Panc1 (cell line): ENCODE measurements at regions not wholly inside any gene's neighbourhood (a gene's known extent, or its start where the extent isn't known, plus 50 kb on each side); places are given as distances from the start of the nearest gene placed in this dataset.
"Not testable (repeated sequence)": the region's sequence is repeated elsewhere in the genome, so short reads cannot be mapped to it uniquely, and the experiment has no call there.

Experiments used
- ATAC-seq: fragments of 200-7000 bp; cut with Tn5 transposase; 2 replicates; pipeline ENCODE4 v1.9.1; 2020; ENCODE audit warnings: mild to moderate bottlenecking, moderate library complexity
- BruUV-seq: library from RNA; stranded (reverse); fragments of 400-500 nt; replicated peaks from 2 replicates; lab custom pipeline; 2021; lab: Mats Ljungman, UMichigan
- CTCF ChIA-PET: fragments of 300-600 bp; sonication (Branson Sonifier 250); formaldehyde crosslinking; loops from one replicate; lab custom pipeline; 2022; ENCODE audit warnings: antibody characterized with exemption; lab: Charles Lee
- POLR2A ChIA-PET: fragments of 300-600 bp; sonication (Branson Sonifier 250); formaldehyde crosslinking; loops from one replicate; lab custom pipeline; 2022; ENCODE audit warnings: antibody characterized with exemption; lab: Charles Lee
- DNase-seq: peaks from one replicate; pipeline ENCODE4 v3.0.0-alpha.2; 2010; ENCODE audit warnings: low read depth, low spot score
- H3K27ac ChIP-seq: 2 replicates; pipeline ENCODE4 v1.5.1; 2011; ENCODE audit warnings: mild to moderate bottlenecking, low read length, inconsistent platforms
- H3K27me3 ChIP-seq: fragments of 200-500 bp; sonication (Bioruptor generic); 2 replicates; pipeline ENCODE4 v1.6.0; 2014; ENCODE audit warnings: low read length, inconsistent platforms; ENCODE audit not compliant: control insufficient read depth, insufficient read depth
- H3K36me3 ChIP-seq: fragments of 200-500 bp; sonication (Bioruptor generic); 2 replicates; pipeline ENCODE4 v1.5.1; 2014; ENCODE audit warnings: inconsistent platforms, mild to moderate bottlenecking, low read length, moderate library complexity; ENCODE audit not compliant: control insufficient read depth, insufficient read depth
- H3K4me1 ChIP-seq: 2 replicates; pipeline ENCODE4 v1.5.1; 2011; ENCODE audit warnings: inconsistent platforms, mild to moderate bottlenecking, low read length, moderate library complexity; ENCODE audit not compliant: control insufficient read depth, insufficient read depth
- H3K4me3 ChIP-seq, 2 experiments: 2 replicates each; pipeline ENCODE4 v1.5.1; 2011 to 2012; ENCODE audit warnings: low read depth in 2 of 2, low read length in 2 of 2, mild to moderate bottlenecking in 2 of 2, inconsistent platforms in 1 of 2, moderate library complexity in 1 of 2
- H3K9me3 ChIP-seq: fragments of 200-500 bp; sonication (Bioruptor generic); 2 replicates; pipeline ENCODE4 v1.5.1; 2014; ENCODE audit warnings: low read depth, mild to moderate bottlenecking, inconsistent platforms, low read length, moderate library complexity; ENCODE audit not compliant: control insufficient read depth, insufficient read depth
- POLR2AphosphoS5 ChIP-seq: IDR thresholded peaks from 2 replicates; pipeline ENCODE4 v1.6.1; 2012; ENCODE audit warnings: mild to moderate bottlenecking, low read depth, low read length, moderate library complexity
- SIN3A ChIP-seq: IDR thresholded peaks from 2 replicates; pipeline ENCODE4 v1.6.1; 2012; ENCODE audit warnings: low read depth, mild to moderate bottlenecking, low read length, moderate library complexity, borderline replicate concordance; ENCODE audit not compliant: insufficient read depth
- TCF7L2 ChIP-seq: IDR thresholded peaks from 2 replicates; pipeline ENCODE4 v1.6.1; 2011; ENCODE audit warnings: mild to moderate bottlenecking, low read depth, low read length, inconsistent platforms
- in situ Hi-C: cut with HindIII; loops from 2 replicates; pipeline ENCODE4 v1.10.0; 2016; ENCODE audit warnings: low sequenced_read_pairs, low pct_unique_long_range_greater_than_20kb
- intact Hi-C: fragments of 100-400 bp; cut with micrococcal nuclease; formaldehyde crosslinking; loops from one replicate; pipeline ENCODE4 v1.10.0; 2022; ENCODE audit not compliant: unreplicated experiment
- TF ChIP-seq, protein P1 (sequence below): fragments of 450-650 bp; IDR thresholded peaks from 2 replicates; pipeline ENCODE4 v1.5.1; 2017; ENCODE audit warnings: mild to moderate bottlenecking
- TF ChIP-seq, protein P2 (sequence below), 2 experiments: IDR thresholded peaks; 2 replicates each; pipeline ENCODE4 v1.6.1; 2011 to 2012; ENCODE audit warnings: low read depth in 2 of 2, control low read depth in 1 of 2, low read length in 1 of 2, mild to moderate bottlenecking in 1 of 2, moderate library complexity in 1 of 2; ENCODE audit not compliant: insufficient read depth in 1 of 2

DNA sequence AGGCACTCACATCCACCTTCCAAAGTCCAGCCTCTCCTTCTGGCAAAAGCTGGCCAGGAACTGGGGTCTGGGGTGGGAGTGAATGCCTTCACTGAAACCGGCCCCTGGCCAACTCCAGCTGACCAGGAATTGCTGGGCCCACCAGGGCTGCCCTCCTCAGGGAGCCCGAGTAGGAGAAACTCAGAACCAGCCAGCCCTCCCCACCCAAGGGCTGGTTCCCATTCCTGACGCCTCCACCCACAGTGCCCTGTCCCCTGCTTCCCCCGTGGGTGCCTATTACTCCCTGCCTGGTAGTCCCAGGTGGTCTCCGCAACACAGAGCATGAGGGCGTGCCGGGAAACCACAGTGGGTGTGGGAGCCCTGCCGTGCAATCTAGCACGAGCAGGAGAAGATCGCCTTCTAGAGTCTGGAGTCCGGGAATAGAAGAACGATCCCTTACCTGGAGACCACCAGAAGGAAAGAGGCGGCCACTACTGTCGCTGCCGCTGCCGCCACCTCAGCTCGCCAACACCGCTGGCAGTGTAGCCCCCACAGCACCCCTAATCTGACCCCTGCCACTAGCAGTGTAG, 178.8 kb downstream of the POTEB3 start:
- ChIA-PET CTCF (no interaction called here), POLR2A (no interaction called here)
- in situ Hi-C loops, result no loop called here
- TF ChIP-seq, protein P1, sequence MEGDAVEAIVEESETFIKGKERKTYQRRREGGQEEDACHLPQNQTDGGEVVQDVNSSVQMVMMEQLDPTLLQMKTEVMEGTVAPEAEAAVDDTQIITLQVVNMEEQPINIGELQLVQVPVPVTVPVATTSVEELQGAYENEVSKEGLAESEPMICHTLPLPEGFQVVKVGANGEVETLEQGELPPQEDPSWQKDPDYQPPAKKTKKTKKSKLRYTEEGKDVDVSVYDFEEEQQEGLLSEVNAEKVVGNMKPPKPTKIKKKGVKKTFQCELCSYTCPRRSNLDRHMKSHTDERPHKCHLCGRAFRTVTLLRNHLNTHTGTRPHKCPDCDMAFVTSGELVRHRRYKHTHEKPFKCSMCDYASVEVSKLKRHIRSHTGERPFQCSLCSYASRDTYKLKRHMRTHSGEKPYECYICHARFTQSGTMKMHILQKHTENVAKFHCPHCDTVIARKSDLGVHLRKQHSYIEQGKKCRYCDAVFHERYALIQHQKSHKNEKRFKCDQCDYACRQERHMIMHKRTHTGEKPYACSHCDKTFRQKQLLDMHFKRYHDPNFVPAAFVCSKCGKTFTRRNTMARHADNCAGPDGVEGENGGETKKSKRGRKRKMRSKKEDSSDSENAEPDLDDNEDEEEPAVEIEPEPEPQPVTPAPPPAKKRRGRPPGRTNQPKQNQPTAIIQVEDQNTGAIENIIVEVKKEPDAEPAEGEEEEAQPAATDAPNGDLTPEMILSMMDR, result no peak
- TF ChIP-seq, protein P2, sequence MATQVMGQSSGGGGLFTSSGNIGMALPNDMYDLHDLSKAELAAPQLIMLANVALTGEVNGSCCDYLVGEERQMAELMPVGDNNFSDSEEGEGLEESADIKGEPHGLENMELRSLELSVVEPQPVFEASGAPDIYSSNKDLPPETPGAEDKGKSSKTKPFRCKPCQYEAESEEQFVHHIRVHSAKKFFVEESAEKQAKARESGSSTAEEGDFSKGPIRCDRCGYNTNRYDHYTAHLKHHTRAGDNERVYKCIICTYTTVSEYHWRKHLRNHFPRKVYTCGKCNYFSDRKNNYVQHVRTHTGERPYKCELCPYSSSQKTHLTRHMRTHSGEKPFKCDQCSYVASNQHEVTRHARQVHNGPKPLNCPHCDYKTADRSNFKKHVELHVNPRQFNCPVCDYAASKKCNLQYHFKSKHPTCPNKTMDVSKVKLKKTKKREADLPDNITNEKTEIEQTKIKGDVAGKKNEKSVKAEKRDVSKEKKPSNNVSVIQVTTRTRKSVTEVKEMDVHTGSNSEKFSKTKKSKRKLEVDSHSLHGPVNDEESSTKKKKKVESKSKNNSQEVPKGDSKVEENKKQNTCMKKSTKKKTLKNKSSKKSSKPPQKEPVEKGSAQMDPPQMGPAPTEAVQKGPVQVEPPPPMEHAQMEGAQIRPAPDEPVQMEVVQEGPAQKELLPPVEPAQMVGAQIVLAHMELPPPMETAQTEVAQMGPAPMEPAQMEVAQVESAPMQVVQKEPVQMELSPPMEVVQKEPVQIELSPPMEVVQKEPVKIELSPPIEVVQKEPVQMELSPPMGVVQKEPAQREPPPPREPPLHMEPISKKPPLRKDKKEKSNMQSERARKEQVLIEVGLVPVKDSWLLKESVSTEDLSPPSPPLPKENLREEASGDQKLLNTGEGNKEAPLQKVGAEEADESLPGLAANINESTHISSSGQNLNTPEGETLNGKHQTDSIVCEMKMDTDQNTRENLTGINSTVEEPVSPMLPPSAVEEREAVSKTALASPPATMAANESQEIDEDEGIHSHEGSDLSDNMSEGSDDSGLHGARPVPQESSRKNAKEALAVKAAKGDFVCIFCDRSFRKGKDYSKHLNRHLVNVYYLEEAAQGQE (IDR thresholded peaks at IDR 0.05; ENCODE audit: insufficient read depth in 1 of 2, low read depth in 2 of 2, low read length in 1 of 2), result no peak
- no peak for TF ChIP-seq POLR2AphosphoS5
- TF ChIP-seq SIN3A, result no peak
- no peak for TF ChIP-seq TCF7L2
- Histone ChIP-seq H3K4me1 (no peaks in the 10 kb centered on the region), H3K36me3 (no peaks in the 10 kb centered on the region), H3K4me3 (no peak overlapping the region), H3K27me3 (peaks cover 6% of the 10 kb centered on the region), H3K27ac (no peak overlapping the region), H3K9me3 (no peaks in the 10 kb centered on the region)
- BruUV-seq, result no TSS peak
- ATAC-seq, result no peak
- intact Hi-C loops, result no loop called here
- DNase-seq, result no peak

DNA sequence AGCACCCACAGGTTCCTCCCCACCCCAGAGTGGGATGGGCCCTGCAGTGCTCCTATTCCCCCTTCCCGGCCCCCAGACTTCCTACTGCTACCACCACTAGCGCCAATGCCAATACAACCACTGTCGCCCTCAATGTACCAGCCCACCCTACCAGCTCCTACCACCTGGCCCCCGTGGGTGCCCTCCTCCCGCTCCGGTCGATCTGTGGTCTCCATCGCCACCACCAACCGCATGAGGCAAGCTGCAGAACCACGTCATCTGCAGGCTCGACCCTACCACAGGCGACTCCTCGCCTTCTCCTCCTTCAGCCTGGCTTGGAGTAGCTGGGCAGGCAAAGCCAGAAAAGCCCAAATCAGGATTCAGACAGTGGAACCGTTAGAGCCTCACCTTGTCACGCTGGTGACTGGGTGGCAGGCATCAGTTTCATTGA, 179.3 kb downstream of the POTEB3 start:
- H3K4me3 ChIP-seq, result no peak overlapping the region
- TF ChIP-seq TCF7L2 (no peak), SIN3A (no peak), POLR2AphosphoS5 (no peak)
- TF ChIP-seq, protein P1, result no peak
- intact Hi-C loops, result no loop called here
- DNase-seq, result no peak
- H3K27ac ChIP-seq, result no peak overlapping the region
- H3K27me3 ChIP-seq, result peaks cover 6% of the 10 kb centered on the region
- no TSS peak for BruUV-seq
- CTCF ChIA-PET, result no interaction called here
- H3K9me3 ChIP-seq, result no peaks in the 10 kb centered on the region
- no peaks in the 10 kb centered on the region for H3K4me1 ChIP-seq
- POLR2A ChIA-PET, result no interaction called here
- no peak for ATAC-seq
- in situ Hi-C loops, result no loop called here
- H3K36me3 ChIP-seq, result no peaks in the 10 kb centered on the region

DNA sequence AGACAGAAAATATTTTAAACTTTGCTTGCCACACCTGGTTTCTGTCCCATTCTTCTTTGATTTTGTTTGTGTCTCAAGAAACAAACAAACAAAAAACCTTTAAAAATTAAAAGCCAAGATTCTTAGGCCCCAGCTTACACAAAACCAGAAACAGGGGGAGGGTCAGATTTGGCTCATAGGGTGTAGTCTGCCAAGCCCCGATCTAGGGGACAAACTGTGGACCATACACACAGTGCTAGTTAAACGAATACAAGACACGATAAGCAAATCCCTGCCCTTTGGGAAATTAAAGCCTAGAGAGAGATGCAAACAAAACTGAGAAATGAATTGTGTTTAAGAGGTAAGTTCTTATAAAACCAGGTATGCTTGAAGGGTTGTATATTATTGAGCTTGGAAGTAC, 181.7 kb downstream of the POTEB3 start:
- H3K27me3 ChIP-seq, CTCF ChIA-PET, H3K9me3 ChIP-seq, DNase-seq, H3K4me3 ChIP-seq, H3K36me3 ChIP-seq, ATAC-seq, H3K27ac ChIP-seq, BruUV-seq, POLR2A ChIA-PET, intact Hi-C loops, H3K4me1 ChIP-seq, in situ Hi-C loops: not testable (repeated sequence)

DNA sequence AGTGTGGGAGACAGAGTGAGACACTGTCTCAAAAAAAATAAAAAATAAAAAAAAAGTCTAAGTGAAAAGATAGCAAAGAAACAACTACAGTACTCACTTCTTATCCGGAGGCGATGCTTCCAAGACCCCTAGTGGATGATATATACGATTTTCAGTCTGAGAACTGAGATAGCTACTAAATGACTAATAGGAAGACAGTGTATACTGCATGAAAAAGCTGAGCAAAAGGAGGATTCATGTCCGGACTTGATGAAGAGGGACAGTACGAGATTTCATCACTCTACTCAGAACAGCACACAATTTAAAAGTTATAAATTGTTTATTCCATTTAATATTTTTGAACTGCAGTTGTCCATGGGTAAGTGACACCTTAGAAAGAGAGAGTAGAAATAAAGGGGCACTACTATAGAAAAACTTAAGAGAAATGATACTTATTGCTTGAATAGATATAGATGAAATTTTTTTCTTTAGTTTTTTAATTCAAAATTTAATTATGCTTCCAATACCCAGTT, 190.7 kb downstream of the POTEB3 start:
- H3K9me3 ChIP-seq, H3K36me3 ChIP-seq, CTCF ChIA-PET, H3K4me1 ChIP-seq, in situ Hi-C loops, POLR2A ChIA-PET, BruUV-seq, DNase-seq, intact Hi-C loops, H3K4me3 ChIP-seq, H3K27me3 ChIP-seq, ATAC-seq, H3K27ac ChIP-seq: not testable (repeated sequence)
